GM12892 (cell line): ENCODE measurements at regions not wholly inside any gene's neighbourhood (a gene's known extent, or its start where the extent isn't known, plus 50 kb on each side); places are given as distances from the start of the nearest gene placed in this dataset.

Experiments
- POLR2A ChIP-seq: IDR thresholded peaks from 2 replicates; pipeline ENCODE4 v1.6.1; 2011; ENCODE audit warnings: low read depth, low read length, control low read depth
- POLR2AphosphoS5 ChIP-seq: IDR thresholded peaks from 2 replicates; pipeline ENCODE4 v1.6.1; 2011; ENCODE audit warnings: low read depth, low read length, control low read depth

- TF ChIP-seq POLR2A (no peak), POLR2AphosphoS5 (no peak)
These were observed 79.5 kb upstream of the IL12B start for GRCh38 chr5:159409801-159410200.
